Endodermal cell (in vitro differentiated cells): ENCODE measurements at regions not wholly inside any gene's neighbourhood (a gene's known extent, or its start where the extent isn't known, plus 50 kb on each side); places are given as distances from the start of the nearest gene placed in this dataset.

Source experiments
- DNase-seq: peaks from one replicate; pipeline ENCODE4 v3.0.0-alpha.2; 2017
- H3K27ac ChIP-seq: 2 replicates; pipeline ENCODE4 v1.5.1; 2013; ENCODE audit warnings: mild to moderate bottlenecking, low read depth, low read length, moderate library complexity
- H3K27me3 ChIP-seq: 2 replicates; pipeline ENCODE4 v1.6.1; 2013; ENCODE audit warnings: mild to moderate bottlenecking, low read length, moderate library complexity; ENCODE audit not compliant: insufficient read depth, control insufficient read depth, poor library complexity, severe bottlenecking
- H3K36me3 ChIP-seq: 2 replicates; pipeline ENCODE4 v1.7.0; 2013; ENCODE audit warnings: mild to moderate bottlenecking, low read length, moderate library complexity; ENCODE audit not compliant: control insufficient read depth, insufficient read depth
- H3K4me1 ChIP-seq: one replicate; pipeline ENCODE4 v1.7.0; 2013; ENCODE audit warnings: low read length; ENCODE audit not compliant: control insufficient read depth, insufficient read depth
- H3K4me3 ChIP-seq: 2 replicates; pipeline ENCODE4 v1.5.1; 2013; ENCODE audit warnings: mild to moderate bottlenecking, low read length, moderate library complexity
- H3K9ac ChIP-seq: 2 replicates; pipeline ENCODE4 v1.6.1; 2013; ENCODE audit warnings: mild to moderate bottlenecking, low read length, moderate library complexity; ENCODE audit not compliant: poor library complexity, severe bottlenecking; ENCODE audit errors: extremely low read depth
- H3K9me3 ChIP-seq: 2 replicates; pipeline ENCODE4 v1.6.1; 2013; ENCODE audit warnings: mild to moderate bottlenecking, low read length, moderate library complexity; ENCODE audit not compliant: control insufficient read depth
- H3K27ac Mint-ChIP-seq: 2 replicates; pipeline ENCODE4 v1.8.0; 2020; ENCODE audit warnings: mixed read lengths
- H3K27me3 Mint-ChIP-seq: 2 replicates; pipeline ENCODE4 v1.8.0; 2021; ENCODE audit warnings: mild to moderate bottlenecking, mixed read lengths; ENCODE audit not compliant: insufficient read depth
- H3K36me3 Mint-ChIP-seq: 2 replicates; pipeline ENCODE4 v1.8.0; 2020; ENCODE audit warnings: low read depth, mixed read lengths
- H3K4me1 Mint-ChIP-seq: 2 replicates; pipeline ENCODE4 v1.8.0; 2020; ENCODE audit warnings: mixed read lengths
- H3K4me3 Mint-ChIP-seq: 2 replicates; pipeline ENCODE4 v1.8.0; 2020; ENCODE audit warnings: mild to moderate bottlenecking, moderate library complexity, mixed read lengths
- H3K9me3 Mint-ChIP-seq: 2 replicates; pipeline ENCODE4 v1.8.0; 2020; ENCODE audit warnings: mild to moderate bottlenecking, mixed read lengths
- WGBS, 2 experiments: methylation state at CpG; one replicate each; pipeline versions ENCODE4 v1.1.5 to v1.1.7; 2013; ENCODE audit warnings: missing lambda C conversion rate in 2 of 2, mixed read lengths in 1 of 2; ENCODE audit not compliant: insufficient coverage in 1 of 2, insufficient read length in 1 of 2; 5-methylcytosine and 5-hydroxymethylcytosine counted together
- TF ChIP-seq, protein P1 (sequence below): fragments of 200-600 bp; sonication (generic); conservative IDR thresholded peaks from 2 replicates; pipeline ENCODE4 v1.5.0; 2021; ENCODE audit warnings: antibody characterized with exemption, mild to moderate bottlenecking

DNA sequence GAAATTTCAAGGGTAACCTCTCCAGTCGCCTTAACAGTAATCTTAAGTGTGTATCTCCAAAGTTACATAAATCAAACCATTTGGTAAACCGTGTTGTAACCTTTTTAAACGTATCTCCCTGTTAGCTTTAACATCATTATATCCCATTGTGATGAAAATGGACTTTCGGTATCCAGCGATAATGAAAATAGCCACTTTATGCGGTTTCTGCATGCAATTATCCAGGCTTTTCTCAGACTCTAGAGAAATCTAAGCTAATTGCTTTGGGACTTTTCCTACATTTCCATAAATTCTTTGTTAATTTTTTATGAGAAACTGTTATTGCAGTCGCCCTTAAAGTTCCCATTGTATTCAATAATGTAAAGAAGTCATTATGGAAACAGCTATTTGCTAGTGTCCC lies 170.7 kb downstream of the ZNF608 start:
- Mint-ChIP-seq H3K36me3 (peaks cover 4% of the 10 kb centered on the region), H3K27ac (no peak overlapping the region), H3K4me3 (no peak overlapping the region), H3K9me3 (peaks cover 2% of the 10 kb centered on the region), H3K4me1 (peaks cover 50% of the 10 kb centered on the region), H3K27me3 (no peaks in the 10 kb centered on the region)
- Histone ChIP-seq H3K9ac (no peak overlapping the region), H3K4me1 (peaks cover 10% of the 10 kb centered on the region), H3K9me3 (no peaks in the 10 kb centered on the region), H3K27ac (no peak overlapping the region), H3K4me3 (no peak overlapping the region), H3K27me3 (no peaks in the 10 kb centered on the region), H3K36me3 (no peaks in the 10 kb centered on the region)
- no peak for DNase-seq
- WGBS, 2 experiments: 73 to 75% methylated on average over 6 to 7 of the region's 7 CpGs
- TF ChIP-seq, protein P1, sequence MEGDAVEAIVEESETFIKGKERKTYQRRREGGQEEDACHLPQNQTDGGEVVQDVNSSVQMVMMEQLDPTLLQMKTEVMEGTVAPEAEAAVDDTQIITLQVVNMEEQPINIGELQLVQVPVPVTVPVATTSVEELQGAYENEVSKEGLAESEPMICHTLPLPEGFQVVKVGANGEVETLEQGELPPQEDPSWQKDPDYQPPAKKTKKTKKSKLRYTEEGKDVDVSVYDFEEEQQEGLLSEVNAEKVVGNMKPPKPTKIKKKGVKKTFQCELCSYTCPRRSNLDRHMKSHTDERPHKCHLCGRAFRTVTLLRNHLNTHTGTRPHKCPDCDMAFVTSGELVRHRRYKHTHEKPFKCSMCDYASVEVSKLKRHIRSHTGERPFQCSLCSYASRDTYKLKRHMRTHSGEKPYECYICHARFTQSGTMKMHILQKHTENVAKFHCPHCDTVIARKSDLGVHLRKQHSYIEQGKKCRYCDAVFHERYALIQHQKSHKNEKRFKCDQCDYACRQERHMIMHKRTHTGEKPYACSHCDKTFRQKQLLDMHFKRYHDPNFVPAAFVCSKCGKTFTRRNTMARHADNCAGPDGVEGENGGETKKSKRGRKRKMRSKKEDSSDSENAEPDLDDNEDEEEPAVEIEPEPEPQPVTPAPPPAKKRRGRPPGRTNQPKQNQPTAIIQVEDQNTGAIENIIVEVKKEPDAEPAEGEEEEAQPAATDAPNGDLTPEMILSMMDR: no peak

DNA sequence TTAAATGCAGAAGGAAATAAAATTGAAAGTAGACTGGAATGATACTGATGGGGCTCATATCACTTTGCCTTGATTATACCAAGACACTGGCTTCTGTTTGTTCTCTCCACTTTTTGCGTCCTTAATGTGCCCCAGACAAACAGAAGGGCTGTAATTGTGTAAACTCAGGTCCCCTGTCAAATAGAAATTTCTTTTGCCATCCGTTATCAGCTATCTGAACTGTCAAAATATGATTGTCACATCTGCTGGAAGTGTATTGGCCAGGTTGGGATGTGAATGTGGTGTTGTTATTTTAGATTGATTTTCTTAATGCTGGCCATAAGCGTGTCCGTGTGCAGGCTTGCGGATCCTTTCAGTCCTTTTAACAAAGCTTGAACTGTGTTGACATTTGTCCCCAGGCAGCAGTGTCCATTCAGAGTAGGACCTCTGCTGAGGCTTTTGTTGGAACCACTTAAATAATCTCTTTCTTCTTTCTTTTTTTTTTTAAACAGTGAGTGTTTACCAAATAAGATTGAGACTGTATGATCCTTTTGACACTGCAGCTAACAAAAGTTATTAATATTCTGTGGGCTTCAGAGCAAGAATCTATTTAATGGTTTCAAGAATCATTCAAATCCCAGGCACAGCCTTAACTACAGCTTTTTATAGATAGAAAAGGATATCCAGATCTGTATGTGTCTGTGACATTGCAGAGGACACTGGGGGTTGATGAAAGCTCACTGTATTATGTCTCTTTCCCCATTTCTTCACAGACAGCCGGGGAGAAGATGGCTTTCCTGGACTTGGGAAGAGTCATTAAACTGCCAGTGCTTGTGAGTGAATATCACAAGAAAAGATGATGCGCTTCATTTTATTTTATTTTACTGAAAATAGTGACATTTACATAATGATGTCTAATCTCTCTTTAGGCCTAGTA lies 171.7 kb downstream of the ZNF608 start:
- Histone ChIP-seq H3K36me3 (no peaks in the 10 kb centered on the region), H3K27me3 (no peaks in the 10 kb centered on the region), H3K9me3 (no peaks in the 10 kb centered on the region), H3K4me1 (peaks cover 10% of the 10 kb centered on the region), H3K27ac (peak overlapping the region; percentile 80), H3K9ac (no peak overlapping the region), H3K4me3 (no peak overlapping the region)
- Mint-ChIP-seq H3K27me3 (no peaks in the 10 kb centered on the region), H3K9me3 (no peaks in the 10 kb centered on the region), H3K4me1 (peaks cover 54% of the 10 kb centered on the region), H3K4me3 (no peak overlapping the region), H3K36me3 (peaks cover 4% of the 10 kb centered on the region), H3K27ac (no peak overlapping the region)
- 77 to 90% methylated on average over 5 to 6 of the region's 7 CpGs for WGBS, 2 experiments
- no peak for DNase-seq
- TF ChIP-seq, protein P1: no peak

DNA sequence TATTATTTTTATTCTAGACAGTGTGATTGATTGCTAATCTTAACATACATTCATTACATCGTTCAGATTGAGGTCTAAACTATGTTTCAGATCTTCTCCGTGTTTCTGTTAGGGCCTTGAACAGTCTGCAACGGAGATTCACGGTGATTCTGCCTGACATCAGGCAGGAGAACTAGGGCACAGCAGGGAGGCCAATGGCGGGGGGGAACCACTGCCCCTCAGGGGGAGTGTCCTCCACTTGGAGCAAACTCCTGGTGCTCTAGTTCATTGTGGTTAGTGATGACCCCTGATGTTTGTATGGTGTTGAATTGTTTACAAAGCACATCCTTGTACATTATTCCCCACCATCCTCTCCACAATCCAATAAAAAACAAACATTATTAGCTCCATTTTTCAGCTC lies 173.5 kb downstream of the ZNF608 start:
- no peak overlapping the region for H3K27ac ChIP-seq
- Mint-ChIP-seq H3K27ac (no peak overlapping the region), H3K36me3 (no peaks in the 10 kb centered on the region), H3K9me3 (no peaks in the 10 kb centered on the region), H3K4me3 (no peak overlapping the region), H3K27me3 (no peaks in the 10 kb centered on the region), H3K4me1 (peaks cover 49% of the 10 kb centered on the region)
- 74% methylated on average over 5 of the region's 5 CpGs; no CpG with 5 or more reads in 1 of the 2 experiments for WGBS, 2 experiments
- no peak overlapping the region for H3K4me3 ChIP-seq
- no peak overlapping the region for H3K9ac ChIP-seq
- H3K9me3 ChIP-seq: no peaks in the 10 kb centered on the region
- TF ChIP-seq, protein P1: no peak
- H3K27me3 ChIP-seq: no peaks in the 10 kb centered on the region
- peaks cover 10% of the 10 kb centered on the region for H3K4me1 ChIP-seq
- H3K36me3 ChIP-seq: no peaks in the 10 kb centered on the region
- DNase-seq: peak; percentile 65
